ENCODE measurements at regions not wholly inside any gene's neighbourhood (a gene's known extent, or its start where the extent isn't known, plus 50 kb on each side); places are given as distances from the start of the nearest gene placed in this dataset.

- TF ChIP-seq SIN3A (IDR thresholded peaks at IDR 0.05; ENCODE audit: borderline replicate concordance, insufficient read depth, low read length) (no peak), REST (IDR thresholded peaks at IDR 0.05; ENCODE audit: insufficient read depth in 1 of 2, low read depth in 2 of 2, low read length in 2 of 2) (no peak), TAF1 (IDR thresholded peaks at IDR 0.05; ENCODE audit: borderline replicate concordance, insufficient read depth, low read length) (no peak), POLR2AphosphoS5 (IDR thresholded peaks at IDR 0.05; ENCODE audit: low read depth, low read length) (no peak), FOXP2 (optimal IDR thresholded peaks at IDR 0.05; ENCODE audit: borderline replicate concordance, extremely low read depth, extremely low read length, insufficient read depth) (no peak)
These were observed 881.8 kb downstream of the DCDC2C start for GRCh38 chr2:4585057-4585635.

GRCh38 chr2:4588606-4589005 lies 885.2 kb downstream of the DCDC2C start:
- TF ChIP-seq REST (IDR thresholded peaks at IDR 0.05; ENCODE audit: insufficient read depth in 1 of 2, low read depth in 2 of 2, low read length in 2 of 2) (no peak), TAF1 (IDR thresholded peaks at IDR 0.05; ENCODE audit: borderline replicate concordance, insufficient read depth, low read length) (no peak), FOXP2 (optimal IDR thresholded peaks at IDR 0.05; ENCODE audit: borderline replicate concordance, extremely low read depth, extremely low read length, insufficient read depth) (no peak), SIN3A (IDR thresholded peaks at IDR 0.05; ENCODE audit: borderline replicate concordance, insufficient read depth, low read length) (no peak), POLR2AphosphoS5 (IDR thresholded peaks at IDR 0.05; ENCODE audit: low read depth, low read length) (no peak)

- TF ChIP-seq SIN3A (IDR thresholded peaks at IDR 0.05; ENCODE audit: borderline replicate concordance, insufficient read depth, low read length) (no peak), TAF1 (IDR thresholded peaks at IDR 0.05; ENCODE audit: borderline replicate concordance, insufficient read depth, low read length) (no peak), FOXP2 (optimal IDR thresholded peaks at IDR 0.05; ENCODE audit: borderline replicate concordance, extremely low read depth, extremely low read length, insufficient read depth) (no peak), REST (IDR thresholded peaks at IDR 0.05; ENCODE audit: insufficient read depth in 1 of 2, low read depth in 2 of 2, low read length in 2 of 2) (no peak), POLR2AphosphoS5 (IDR thresholded peaks at IDR 0.05; ENCODE audit: low read depth, low read length) (no peak)
These were observed 887.9 kb downstream of the DCDC2C start for GRCh38 chr2:4591261-4591660.

GRCh38 chr2:4597400-4597799 lies 894.0 kb downstream of the DCDC2C start:
- TF ChIP-seq FOXP2 (optimal IDR thresholded peaks at IDR 0.05; ENCODE audit: borderline replicate concordance, extremely low read depth, extremely low read length, insufficient read depth) (no peak), TAF1 (IDR thresholded peaks at IDR 0.05; ENCODE audit: borderline replicate concordance, insufficient read depth, low read length) (no peak), REST (IDR thresholded peaks at IDR 0.05; ENCODE audit: insufficient read depth in 1 of 2, low read depth in 2 of 2, low read length in 2 of 2) (no peak), POLR2AphosphoS5 (IDR thresholded peaks at IDR 0.05; ENCODE audit: low read depth, low read length) (no peak), SIN3A (IDR thresholded peaks at IDR 0.05; ENCODE audit: borderline replicate concordance, insufficient read depth, low read length) (no peak)
